ENCODE measurements at regions not wholly inside any gene's neighbourhood (a gene's known extent, or its start where the extent isn't known, plus 50 kb on each side); places are given as distances from the start of the nearest gene placed in this dataset.

- no peak for DNase-seq
Observed at GRCh38 chr10:78914502-78915189, 154.1 kb upstream of the ZMIZ1 start.

- no peak for DNase-seq
Observed at GRCh38 chr10:78915190-78915518, 153.6 kb upstream of the ZMIZ1 start.

GRCh38 chr10:78916227-78916626 is 152.5 kb upstream of the ZMIZ1 start:
- no peak for DNase-seq

GRCh38 chr10:78919181-78919966 is 149.4 kb upstream of the ZMIZ1 start:
- DNase-seq: no peak

GRCh38 chr10:78920011-78920410 is 148.8 kb upstream of the ZMIZ1 start:
- DNase-seq: no peak

- no peak for DNase-seq
Observed at GRCh38 chr10:78921895-78922294, 146.9 kb upstream of the ZMIZ1 start.

- no peak for DNase-seq
Observed at GRCh38 chr10:78923647-78924318, 145.0 kb upstream of the ZMIZ1 start.

- no peak for DNase-seq
Observed at GRCh38 chr10:78924319-78925003, 144.3 kb upstream of the ZMIZ1 start.

GRCh38 chr10:78925275-78925674 is 143.5 kb upstream of the ZMIZ1 start:
- DNase-seq: no peak

- no peak for DNase-seq
Observed at GRCh38 chr10:78925800-78926319, 142.9 kb upstream of the ZMIZ1 start.

- no peak for DNase-seq
Observed at GRCh38 chr10:78927257-78927995, 141.3 kb upstream of the ZMIZ1 start.

GRCh38 chr10:78928330-78928729 is 140.4 kb upstream of the ZMIZ1 start:
- no peak for DNase-seq

- no peak for DNase-seq
Observed at GRCh38 chr10:78929541-78929940, 139.2 kb upstream of the ZMIZ1 start.

GRCh38 chr10:78931321-78932053 is 137.3 kb upstream of the ZMIZ1 start:
- DNase-seq: peak; percentile 74

GRCh38 chr10:78932054-78932386 is 136.7 kb upstream of the ZMIZ1 start:
- no peak for DNase-seq

GRCh38 chr10:78932861-78933260 is 135.9 kb upstream of the ZMIZ1 start:
- DNase-seq: no peak

- no peak for DNase-seq
Observed at GRCh38 chr10:78933828-78934531, 134.8 kb upstream of the ZMIZ1 start.

- DNase-seq: peak; percentile 63
Observed at GRCh38 chr10:78934532-78934898, 134.3 kb upstream of the ZMIZ1 start.

GRCh38 chr10:78934994-78935602 is 133.7 kb upstream of the ZMIZ1 start:
- DNase-seq: no peak

- peak; percentile 47 for DNase-seq
Observed at GRCh38 chr10:78935697-78936407, 132.9 kb upstream of the ZMIZ1 start.

Data from right hindlimb (tissue), 1 donor.